GM19240 (cell line): ENCODE measurements at regions not wholly inside any gene's neighbourhood (a gene's known extent, or its start where the extent isn't known, plus 50 kb on each side); places are given as distances from the start of the nearest gene placed in this dataset.

Experiments used
- DNase-seq: peaks from one replicate; pipeline ENCODE4 v3.0.0; 2011; ENCODE audit warnings: low spot score; ENCODE audit not compliant: insufficient read length

DNA sequence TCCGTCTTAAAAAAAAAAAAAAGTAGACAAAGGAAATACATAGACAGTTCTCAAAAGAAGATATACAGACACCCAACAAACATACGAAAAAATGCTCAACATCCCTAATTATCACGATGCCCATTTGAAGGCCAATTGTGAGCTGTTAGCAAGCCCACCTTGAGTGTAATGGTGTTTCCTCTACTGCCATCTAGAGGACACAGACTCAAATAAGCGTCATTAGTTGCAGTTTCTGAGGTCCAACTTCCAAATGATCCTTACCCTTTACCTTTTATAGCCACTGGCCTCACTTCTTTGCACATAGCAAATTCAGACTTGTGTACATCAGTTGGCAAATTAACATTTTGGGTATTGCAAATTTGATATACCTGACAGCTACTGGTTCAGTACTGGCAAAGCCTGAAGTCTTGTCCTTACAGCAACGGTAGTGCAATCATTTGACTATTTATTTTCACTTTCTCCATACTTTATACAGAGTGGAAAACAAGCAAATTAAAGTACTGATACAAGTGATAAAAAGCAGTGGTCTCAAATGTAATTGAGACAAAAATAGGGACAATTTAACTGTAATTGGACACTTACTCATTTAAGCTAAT lies 536.3 kb upstream of the EEF2KMT start:
- DNase-seq = no peak

DNA sequence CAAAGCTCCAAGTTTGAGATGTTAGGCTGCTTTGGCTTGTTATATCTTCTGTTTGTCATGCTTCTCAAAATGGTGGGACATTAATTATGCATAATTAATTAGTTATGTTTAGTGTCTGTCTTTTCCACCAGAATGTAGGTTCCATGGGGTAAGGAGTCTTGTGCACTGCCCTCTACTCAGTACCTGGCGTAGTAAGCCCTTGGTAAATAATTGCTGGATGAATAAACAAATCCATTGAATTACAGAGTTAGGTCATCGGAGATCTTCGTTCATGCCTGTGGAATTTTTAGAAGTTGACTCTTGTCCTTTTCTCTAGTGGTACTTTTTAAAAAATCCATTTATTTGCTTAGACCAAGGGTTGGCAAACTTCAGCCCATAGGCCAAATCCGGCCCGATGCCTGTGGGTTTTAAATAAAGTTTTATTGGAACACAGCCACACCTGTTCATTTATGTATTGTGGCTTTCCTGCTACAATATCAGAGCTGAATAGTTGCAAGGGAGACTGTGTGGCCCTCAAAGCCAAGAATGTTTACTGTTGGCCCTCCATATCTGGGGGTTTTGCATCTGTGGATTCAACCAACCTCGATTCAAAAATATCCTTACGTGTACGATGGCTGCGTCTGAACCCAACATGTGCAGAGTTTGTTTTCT lies 524.8 kb upstream of the EEF2KMT start:
- DNase-seq = no peak

GRCh38 chr16:5621826-5622225 lies 524.2 kb upstream of the EEF2KMT start:
- no peak for DNase-seq

DNA sequence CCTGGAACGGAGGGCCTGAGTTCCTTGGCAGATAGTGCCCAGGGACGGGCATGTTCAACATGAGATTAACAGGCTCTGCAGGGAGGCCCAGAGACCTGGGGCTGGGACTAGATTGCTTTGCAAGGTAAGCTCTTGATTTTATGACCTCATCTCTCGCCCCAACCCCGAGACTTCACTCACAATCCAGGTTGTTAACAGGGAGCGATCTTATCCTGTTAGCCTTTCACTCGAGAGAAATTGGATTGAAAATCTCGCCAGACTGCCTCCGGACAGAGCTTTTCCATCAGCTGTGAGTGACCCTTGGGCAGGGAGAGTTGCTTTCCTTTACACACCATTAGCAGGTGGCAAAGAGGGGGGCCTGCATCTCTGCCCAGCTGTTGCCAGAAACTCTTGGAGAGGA lies 521.7 kb upstream of the EEF2KMT start:
- DNase-seq = no peak

GRCh38 chr16:5616841-5617240 lies 519.2 kb upstream of the EEF2KMT start:
- no peak for DNase-seq

DNA sequence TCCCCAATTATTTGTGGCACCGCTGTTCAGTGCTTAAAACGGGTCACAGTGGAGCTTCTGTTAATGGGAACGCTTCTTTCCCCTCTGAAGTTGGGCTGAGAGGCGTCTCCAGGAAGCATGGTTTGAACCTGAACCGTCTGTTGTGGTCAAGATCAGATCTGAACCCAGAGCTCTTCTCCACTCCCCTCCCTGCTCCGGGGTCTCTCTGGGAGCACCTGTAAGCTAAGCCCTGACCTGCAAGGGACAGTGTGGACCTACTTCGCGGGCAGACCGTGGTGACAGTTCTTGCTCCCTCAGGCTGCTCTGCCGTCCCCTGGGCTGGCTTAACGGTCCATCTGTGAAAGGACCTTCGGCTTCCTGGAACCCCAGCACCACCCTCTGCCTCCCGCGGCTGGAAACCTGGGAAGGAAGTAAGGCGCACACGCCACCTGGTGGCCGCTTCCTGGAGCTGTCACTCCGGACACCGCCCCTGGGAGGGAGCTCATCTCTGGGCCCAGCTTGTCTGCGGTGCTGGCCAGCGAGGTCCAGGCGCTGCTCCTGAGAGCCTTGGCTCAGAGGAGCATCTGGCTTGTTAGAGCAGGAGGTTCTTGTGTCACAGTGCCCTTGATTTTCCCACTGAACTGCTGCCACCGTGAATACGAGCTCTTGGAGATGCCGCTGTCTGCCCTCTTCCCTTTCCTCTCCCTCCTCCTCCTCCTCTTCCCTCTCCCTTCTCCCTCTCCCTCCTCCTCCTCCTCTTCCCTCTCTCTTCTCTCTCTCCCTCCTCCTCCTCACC lies 518.5 kb upstream of the EEF2KMT start:
- DNase-seq = peak; percentile 20

- DNase-seq = no peak
Observed at GRCh38 chr16:5607169-5607568, 509.6 kb upstream of the EEF2KMT start.

GRCh38 chr16:5605404-5605803 lies 507.8 kb upstream of the EEF2KMT start:
- no peak for DNase-seq

- no peak for DNase-seq
Observed at GRCh38 chr16:5604770-5605169, 507.2 kb upstream of the EEF2KMT start.

- DNase-seq = no peak
Observed at GRCh38 chr16:5603836-5604235, 506.2 kb upstream of the EEF2KMT start.

GRCh38 chr16:5601957-5602356 lies 504.4 kb upstream of the EEF2KMT start:
- no peak for DNase-seq

GRCh38 chr16:5598793-5599192 lies 501.2 kb upstream of the EEF2KMT start:
- no peak for DNase-seq

DNA sequence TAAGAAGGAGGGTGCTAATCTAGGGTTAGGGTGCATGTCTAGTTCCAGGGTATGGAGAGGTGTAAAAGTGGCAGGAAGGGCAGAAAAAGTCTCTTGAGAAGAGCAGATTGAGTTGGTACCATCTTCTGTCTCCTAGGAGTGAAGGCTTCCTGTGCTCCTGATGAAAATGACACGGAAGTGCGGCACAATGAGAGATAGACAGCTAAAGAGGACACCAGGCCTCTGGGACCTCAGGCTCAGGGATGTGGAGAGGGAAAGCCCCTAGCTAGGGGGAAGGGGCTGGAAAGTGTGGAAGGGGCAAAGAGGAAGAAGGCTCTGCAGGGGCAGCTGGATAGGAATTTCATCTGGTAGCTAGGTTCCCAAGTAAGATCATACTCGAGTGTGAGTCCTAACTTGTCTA lies 498.3 kb upstream of the EEF2KMT start:
- no peak for DNase-seq

GRCh38 chr16:5590416-5590815 lies 492.8 kb upstream of the EEF2KMT start:
- DNase-seq = no peak

- DNase-seq = no peak
Observed at GRCh38 chr16:5589812-5590373, 492.3 kb upstream of the EEF2KMT start.

GRCh38 chr16:5584109-5584508 lies 486.5 kb upstream of the EEF2KMT start:
- no peak for DNase-seq

GRCh38 chr16:5582529-5582928 lies 484.9 kb upstream of the EEF2KMT start:
- DNase-seq = no peak

GRCh38 chr16:5581908-5582307 lies 484.3 kb upstream of the EEF2KMT start:
- DNase-seq = no peak

DNA sequence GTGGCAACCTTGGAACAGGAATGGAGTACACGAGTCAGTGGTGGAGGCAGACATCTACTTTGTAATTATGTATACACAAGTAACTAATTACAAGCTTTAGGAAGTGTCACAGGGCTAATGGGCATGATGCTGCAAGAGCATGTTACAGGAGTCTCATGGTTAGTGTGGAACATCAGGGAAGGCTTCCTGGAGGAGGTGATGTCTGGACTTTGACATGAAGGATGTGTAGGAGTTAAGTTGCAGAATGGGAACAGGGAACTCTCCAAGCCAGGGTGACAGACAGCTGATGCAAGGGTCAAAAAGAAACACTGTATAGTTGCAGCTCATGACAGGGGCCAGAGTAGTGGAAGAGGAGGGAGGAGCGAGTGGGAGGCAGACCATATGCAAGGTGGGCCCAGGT lies 483.8 kb upstream of the EEF2KMT start:
- DNase-seq = no peak

- no peak for DNase-seq
Observed at GRCh38 chr16:5580772-5581171, 483.2 kb upstream of the EEF2KMT start.

- no peak for DNase-seq
Observed at GRCh38 chr16:5580296-5580695, 482.7 kb upstream of the EEF2KMT start.

GRCh38 chr16:5578980-5579379 lies 481.4 kb upstream of the EEF2KMT start:
- DNase-seq = no peak
